A204.1 (cell line): ENCODE measurements at regions not wholly inside any gene's neighbourhood (a gene's known extent, or its start where the extent isn't known, plus 50 kb on each side); places are given as distances from the start of the nearest gene placed in this dataset.

Source experiments
- FAIRE-seq: peaks from 2 replicates; lab custom pipeline; 2012; peaks lifted over from hg19 to GRCh38; lab: Jason Lieb, UNC

DNA sequence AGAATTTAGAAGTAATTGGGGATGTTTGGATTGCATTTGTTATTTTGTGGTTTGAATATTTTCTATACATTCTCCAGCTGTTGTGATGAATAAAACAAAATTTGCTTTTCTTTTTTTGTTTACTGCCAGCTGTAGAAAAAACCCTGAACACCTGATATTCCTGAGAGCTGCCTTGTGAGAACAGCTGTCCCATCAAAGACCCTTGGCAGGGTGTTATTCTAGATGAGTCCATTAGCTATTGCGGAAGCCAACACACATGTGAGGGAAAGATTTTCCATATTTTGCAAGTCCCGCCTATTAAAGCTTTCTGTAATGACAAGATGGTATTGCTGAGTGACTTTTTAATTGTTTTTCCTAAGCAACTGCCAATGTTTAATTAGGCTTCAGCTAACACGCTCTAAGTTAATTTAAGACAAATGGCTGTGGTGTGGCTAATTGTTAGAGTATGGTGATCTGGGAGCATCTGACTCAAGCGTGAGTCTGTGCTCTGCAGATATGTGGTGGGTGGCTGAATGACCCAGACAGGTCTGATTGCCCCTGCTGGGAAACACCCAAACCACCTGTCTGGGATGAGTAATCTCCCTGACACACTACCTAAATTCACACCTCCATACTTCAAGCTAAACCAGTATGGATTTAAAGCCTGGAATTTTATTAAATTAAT lies 86.5 kb upstream of the PRLR start:
- no peak for FAIRE-seq

DNA sequence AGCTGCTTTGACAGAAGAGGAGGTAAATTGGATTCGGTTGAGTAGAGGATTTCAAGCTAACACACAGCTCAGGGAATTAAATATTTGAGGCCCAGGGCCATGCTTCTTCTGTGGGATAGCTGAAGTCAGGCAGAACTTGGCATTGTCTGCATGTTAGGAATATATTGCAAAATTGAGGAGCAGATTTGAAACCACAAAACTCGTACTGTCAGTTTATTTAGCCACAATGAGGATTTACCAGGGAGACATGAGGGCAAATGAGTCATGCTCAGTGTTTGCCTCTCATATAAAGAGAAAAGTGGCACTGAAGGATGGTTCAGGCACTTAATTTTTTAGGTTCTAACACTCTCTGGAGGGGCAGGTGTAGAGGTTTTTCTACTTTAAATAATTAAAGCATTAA lies 83.0 kb upstream of the PRLR start:
- FAIRE-seq: no peak

DNA sequence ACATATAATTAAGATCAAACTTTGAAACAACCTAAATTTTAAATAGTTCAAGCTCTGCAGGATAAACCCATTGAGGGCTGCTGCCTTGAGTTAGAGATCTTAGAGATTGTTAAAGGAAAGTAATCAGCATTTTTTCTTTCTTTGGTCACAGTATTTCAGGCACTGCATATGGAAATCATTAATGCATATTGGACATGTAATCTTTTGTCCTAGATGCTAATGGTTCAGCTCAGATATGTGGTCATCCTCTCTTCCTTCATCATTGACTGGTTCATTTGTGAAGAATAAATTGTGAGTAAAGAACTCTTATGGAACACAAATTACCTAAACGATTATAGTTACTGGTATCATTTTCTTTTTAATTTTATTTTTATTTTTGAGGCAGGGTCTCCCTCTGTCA lies 82.0 kb upstream of the PRLR start:
- FAIRE-seq: no peak

DNA sequence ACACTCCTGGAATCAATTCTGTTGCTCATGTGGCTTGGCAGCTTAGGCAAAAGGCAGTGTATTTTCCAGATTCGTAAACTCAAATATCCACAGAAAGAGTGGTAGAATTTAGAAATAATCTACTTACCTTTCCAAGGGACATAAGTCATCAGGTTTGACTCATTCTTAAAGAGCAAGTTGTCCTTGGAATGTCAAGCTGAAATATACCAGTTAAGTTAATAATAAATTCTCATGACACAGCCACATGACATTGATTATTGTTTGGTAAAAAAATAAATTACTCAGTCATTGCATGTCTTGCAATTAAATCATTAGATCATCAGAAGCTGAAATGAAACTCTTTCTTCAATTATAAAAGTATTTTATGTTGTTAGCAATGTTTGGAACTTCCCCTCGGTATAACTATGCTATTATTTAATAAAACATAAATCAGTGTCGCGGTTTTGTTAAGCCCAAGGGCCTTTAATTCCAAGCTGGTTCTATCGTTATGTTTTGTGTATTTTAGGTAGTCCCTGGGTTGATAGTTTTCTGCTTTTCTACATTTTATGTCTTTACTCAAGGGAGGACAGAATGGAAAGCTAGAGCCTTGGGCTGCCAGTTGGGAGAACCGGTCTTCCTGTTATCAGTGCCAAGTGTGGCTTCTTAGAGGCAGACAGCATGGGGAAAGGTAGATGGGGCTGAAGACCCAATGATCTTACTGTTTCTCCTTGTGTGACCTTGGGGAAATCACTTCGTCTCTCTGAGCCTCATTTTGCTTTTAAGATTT lies 79.3 kb upstream of the PRLR start:
- no peak for FAIRE-seq

DNA sequence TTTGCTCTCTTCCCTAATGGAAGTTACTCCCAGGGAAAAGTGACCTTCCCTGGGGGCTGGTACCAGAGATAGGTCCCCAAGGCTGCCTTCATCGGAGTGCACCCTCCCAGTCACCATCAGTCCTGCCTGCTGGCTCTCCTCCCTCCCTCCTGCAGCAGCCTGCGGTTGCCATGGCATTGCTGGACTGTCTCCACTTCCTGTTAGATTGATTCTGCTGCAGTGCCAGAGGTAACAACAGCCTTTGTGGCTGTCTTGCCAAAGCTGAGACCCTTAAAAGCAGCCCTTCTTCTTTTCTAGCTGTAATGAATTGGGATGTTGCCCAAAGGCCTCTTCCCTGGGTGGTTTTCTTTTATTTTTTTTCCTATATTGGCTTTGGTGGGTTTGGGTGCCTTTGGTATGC lies 78.1 kb upstream of the PRLR start:
- no peak for FAIRE-seq

DNA sequence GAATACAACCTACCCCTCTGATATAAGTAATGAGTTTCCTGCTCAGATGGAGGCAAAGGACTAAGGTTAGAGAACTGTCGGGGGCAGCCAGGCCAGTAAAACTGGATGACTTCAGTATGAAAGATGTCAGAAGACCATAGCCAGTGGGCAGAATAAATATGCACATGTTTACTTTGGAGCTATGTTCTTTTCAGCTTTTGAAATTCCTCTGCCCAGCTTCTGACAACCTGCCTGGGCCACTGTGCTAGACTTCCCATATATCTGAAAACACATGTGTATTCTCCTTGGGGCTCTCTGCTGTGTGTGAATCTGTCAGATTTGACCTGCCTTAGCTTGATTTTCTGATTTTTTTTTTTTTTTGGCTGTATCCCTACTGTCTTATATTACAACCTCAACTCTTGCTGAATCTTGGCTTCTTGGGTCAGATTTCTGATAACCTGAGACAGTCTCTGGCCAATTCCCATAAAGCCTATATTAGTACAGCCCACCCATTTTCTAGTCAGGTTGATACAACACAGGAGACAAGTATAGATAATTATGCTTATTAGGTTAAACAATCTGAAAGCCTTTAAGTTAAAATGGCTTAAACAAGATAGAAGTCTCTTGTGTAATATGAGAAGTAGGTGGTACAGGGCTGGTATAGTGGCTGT lies 76.6 kb upstream of the PRLR start:
- FAIRE-seq: no peak

- FAIRE-seq: no peak
These were observed 75.2 kb upstream of the PRLR start for GRCh38 chr5:35305336-35306020.

- no peak for FAIRE-seq
These were observed 74.0 kb upstream of the PRLR start for GRCh38 chr5:35304291-35304690.

DNA sequence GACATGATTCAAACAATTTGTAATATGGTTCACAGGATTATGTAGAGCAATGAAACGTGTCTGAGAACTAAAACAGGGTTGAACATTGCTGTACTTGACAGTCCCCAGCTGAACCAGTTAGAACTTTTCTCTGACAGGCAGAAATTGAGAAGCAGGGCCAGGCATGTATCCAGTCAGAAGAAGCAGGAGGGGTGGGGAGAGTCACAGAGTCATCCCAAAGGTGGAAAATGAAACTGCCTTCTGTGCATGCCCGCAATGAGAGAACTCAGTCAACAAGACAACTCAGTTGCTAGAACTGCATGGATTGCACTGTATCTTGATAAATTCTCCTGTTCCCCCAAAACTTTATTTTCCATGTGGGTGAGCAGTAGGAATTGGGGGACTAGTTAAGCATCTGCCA lies 72.9 kb upstream of the PRLR start:
- FAIRE-seq: no peak

DNA sequence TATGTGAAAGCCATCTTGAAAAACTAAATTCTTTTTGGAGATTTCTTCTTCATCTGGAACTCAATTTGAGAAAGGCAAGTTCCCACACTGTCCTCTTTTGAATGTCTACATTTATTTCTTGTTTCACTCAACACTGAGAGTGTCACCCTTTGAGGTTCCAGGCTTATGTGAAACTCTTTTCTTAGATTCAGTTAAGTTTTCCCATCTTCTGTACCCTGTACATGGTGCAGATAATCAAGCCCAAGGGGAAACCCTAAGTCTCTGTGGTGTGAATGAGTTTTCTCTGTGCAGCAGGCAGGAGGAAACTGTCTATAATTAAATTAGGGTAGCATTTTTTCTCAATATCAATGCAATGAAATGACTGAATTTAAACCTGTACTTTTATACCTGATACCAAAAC lies 72.3 kb upstream of the PRLR start:
- FAIRE-seq: no peak

DNA sequence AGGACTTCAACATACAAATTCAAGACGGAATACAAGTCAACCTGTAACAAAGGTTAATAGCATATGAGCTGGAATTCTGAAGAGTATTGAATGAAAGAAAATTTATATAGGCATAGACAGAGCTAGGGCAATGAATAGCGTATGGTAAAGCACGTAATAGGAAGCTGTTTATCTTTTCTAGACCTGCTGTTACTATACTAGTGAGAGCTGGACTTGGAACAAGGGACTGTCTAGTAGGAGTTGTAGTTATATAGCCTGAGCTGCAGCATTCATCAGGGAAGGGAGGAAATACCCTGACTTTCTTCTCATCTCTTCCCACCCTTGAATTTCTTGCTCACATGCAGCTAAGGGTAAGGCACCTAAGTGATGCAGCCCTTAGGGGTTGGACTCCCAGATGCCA lies 67.5 kb upstream of the PRLR start:
- no peak for FAIRE-seq

- no peak for FAIRE-seq
These were observed 64.7 kb upstream of the PRLR start for GRCh38 chr5:35294976-35295375.

- FAIRE-seq: no peak
These were observed 63.7 kb upstream of the PRLR start for GRCh38 chr5:35294017-35294416.

DNA sequence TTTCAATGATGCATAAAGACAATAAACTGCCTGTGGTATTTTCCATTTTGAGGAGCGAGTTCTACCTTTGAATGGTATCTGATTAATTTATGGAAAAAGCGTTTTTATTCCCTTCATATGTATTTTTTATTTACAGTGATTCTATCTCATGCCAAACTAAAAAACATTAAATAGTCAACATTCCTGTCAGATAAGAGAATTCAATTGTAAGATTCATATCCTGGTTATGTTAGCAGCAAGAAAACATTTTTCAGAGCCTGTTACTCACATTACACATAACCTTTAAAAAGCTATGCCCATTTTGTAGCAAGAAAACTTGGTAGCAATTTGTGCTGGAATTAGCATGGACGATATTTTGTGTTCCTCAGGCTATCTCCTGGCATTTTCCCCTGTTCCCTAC lies 55.1 kb upstream of the PRLR start:
- FAIRE-seq: no peak

DNA sequence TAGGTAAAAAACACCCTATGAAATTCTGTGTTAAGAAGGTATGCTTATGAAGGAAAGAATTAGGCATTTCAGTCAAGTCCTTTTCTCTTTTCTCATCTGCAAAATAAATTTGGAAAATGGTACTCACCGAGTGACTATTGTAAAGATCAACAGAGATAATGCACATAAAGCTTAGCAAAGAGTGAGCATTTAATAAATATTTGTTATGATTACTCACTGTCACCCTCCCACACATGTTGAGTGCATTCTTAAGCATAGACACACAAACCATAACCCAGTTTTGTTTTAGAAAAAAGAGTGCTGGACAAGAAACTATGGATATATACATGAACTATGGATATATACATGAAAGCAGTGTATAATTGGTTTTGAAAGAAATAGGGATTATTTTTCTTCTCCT lies 54.7 kb upstream of the PRLR start:
- no peak for FAIRE-seq

DNA sequence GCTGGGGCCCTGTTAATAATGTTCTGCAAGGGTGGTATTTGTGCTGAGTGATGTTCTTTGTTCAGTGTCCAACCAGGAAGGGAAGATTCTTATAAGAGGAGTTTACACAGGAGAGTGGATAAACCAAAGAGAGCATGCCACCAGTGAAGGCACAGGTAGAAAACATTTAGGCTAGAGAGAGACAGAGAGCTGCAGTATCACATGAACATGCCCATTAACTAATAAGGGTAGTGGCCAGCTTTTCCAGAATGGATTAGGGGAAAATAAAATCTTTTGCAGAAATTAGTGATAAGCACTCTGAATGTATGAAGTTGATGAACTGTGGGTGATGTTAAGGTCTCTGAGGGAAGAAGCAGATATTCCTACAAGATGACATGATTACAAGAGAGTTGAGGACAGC lies 54.1 kb upstream of the PRLR start:
- no peak for FAIRE-seq

DNA sequence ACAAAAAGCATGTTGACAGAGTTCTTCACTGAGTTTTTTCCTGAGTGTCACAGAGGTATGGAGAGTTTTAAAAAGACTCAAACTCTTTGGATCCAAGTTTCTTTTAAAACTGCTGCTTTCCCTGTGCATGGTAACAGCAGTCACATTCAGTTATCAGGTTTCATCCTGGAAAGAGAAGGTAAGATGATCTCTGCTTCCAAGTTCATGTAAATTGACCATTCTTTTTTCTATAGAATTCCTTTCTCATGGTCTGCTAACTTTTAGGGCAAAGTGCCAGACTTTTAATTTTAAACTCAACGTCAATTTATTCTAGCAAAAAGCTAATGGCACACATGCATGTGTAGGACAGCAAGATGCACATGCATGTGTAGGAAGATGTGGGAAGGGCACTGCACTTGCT lies 52.5 kb upstream of the PRLR start:
- FAIRE-seq: no peak

- FAIRE-seq: no peak
These were observed 51.3 kb upstream of the PRLR start for GRCh38 chr5:35281613-35282012.
